ENCODE measurements at regions not wholly inside any gene's neighbourhood (a gene's known extent, or its start where the extent isn't known, plus 50 kb on each side); places are given as distances from the start of the nearest gene placed in this dataset.

GRCh38 chr10:84077768-84078167 lies 61.5 kb upstream of the GHITM start:
- no peak for TF ChIP-seq CTCF (IDR thresholded peaks at IDR 0.05; ENCODE audit: insufficient read depth, low read length, poor library complexity, severe bottlenecking)
- no peaks in the 10 kb centered on the region for H3K36me3 ChIP-seq (ENCODE audit: control insufficient read depth, insufficient read depth, low read length)
- DNase-seq (ENCODE audit: low read depth): no peak
- no peaks in the 10 kb centered on the region for H3K27me3 ChIP-seq (ENCODE audit: control insufficient read depth, insufficient read depth, low read length)
- no peak overlapping the region for H3K4me3 ChIP-seq (ENCODE audit: low read depth, low read length)

- DNase-seq (ENCODE audit: low read depth): no peak
- Histone ChIP-seq H3K4me3 (ENCODE audit: low read depth, low read length) (no peak overlapping the region), H3K36me3 (ENCODE audit: control insufficient read depth, insufficient read depth, low read length) (no peaks in the 10 kb centered on the region), H3K27me3 (ENCODE audit: control insufficient read depth, insufficient read depth, low read length) (no peaks in the 10 kb centered on the region)
- no peak for TF ChIP-seq CTCF (IDR thresholded peaks at IDR 0.05; ENCODE audit: insufficient read depth, low read length, poor library complexity, severe bottlenecking)
Observed at GRCh38 chr10:84078771-84079170, 60.5 kb upstream of the GHITM start.

- DNase-seq (ENCODE audit: low read depth): no peak
- Histone ChIP-seq H3K36me3 (ENCODE audit: control insufficient read depth, insufficient read depth, low read length) (no peaks in the 10 kb centered on the region), H3K27me3 (ENCODE audit: control insufficient read depth, insufficient read depth, low read length) (no peaks in the 10 kb centered on the region), H3K4me3 (ENCODE audit: low read depth, low read length) (no peak overlapping the region)
- TF ChIP-seq CTCF (IDR thresholded peaks at IDR 0.05; ENCODE audit: insufficient read depth, low read length, poor library complexity, severe bottlenecking): no peak
Observed at GRCh38 chr10:84084342-84084741, 55.0 kb upstream of the GHITM start.

GRCh38 chr10:84087202-84087601 lies 52.1 kb upstream of the GHITM start:
- Histone ChIP-seq H3K4me3 (ENCODE audit: low read depth, low read length) (no peak overlapping the region), H3K36me3 (ENCODE audit: control insufficient read depth, insufficient read depth, low read length) (no peaks in the 10 kb centered on the region), H3K27me3 (ENCODE audit: control insufficient read depth, insufficient read depth, low read length) (no peaks in the 10 kb centered on the region)
- no peak for DNase-seq (ENCODE audit: low read depth)
- no peak for TF ChIP-seq CTCF (IDR thresholded peaks at IDR 0.05; ENCODE audit: insufficient read depth, low read length, poor library complexity, severe bottlenecking)

- Histone ChIP-seq H3K27me3 (ENCODE audit: control insufficient read depth, insufficient read depth, low read length) (no peaks in the 10 kb centered on the region), H3K4me3 (ENCODE audit: low read depth, low read length) (no peak overlapping the region), H3K36me3 (ENCODE audit: control insufficient read depth, insufficient read depth, low read length) (no peaks in the 10 kb centered on the region)
- DNase-seq (ENCODE audit: low read depth): no peak
- no peak for TF ChIP-seq CTCF (IDR thresholded peaks at IDR 0.05; ENCODE audit: insufficient read depth, low read length, poor library complexity, severe bottlenecking)
Observed at GRCh38 chr10:84088626-84089025, 50.7 kb upstream of the GHITM start.

GRCh38 chr10:84089162-84089561 lies 50.1 kb upstream of the GHITM start:
- H3K4me3 ChIP-seq (ENCODE audit: low read depth, low read length): no peak overlapping the region
- no peaks in the 10 kb centered on the region for H3K27me3 ChIP-seq (ENCODE audit: control insufficient read depth, insufficient read depth, low read length)
- no peaks in the 10 kb centered on the region for H3K36me3 ChIP-seq (ENCODE audit: control insufficient read depth, insufficient read depth, low read length)
- TF ChIP-seq CTCF (IDR thresholded peaks at IDR 0.05; ENCODE audit: insufficient read depth, low read length, poor library complexity, severe bottlenecking): no peak
- DNase-seq (ENCODE audit: low read depth): no peak

All from kidney epithelial cell (primary cell).